Iris pigment epithelial cell (primary cell): ENCODE measurements at regions not wholly inside any gene's neighbourhood (a gene's known extent, or its start where the extent isn't known, plus 50 kb on each side); places are given as distances from the start of the nearest gene placed in this dataset.
"Not testable (repeated sequence)": the region's sequence is repeated elsewhere in the genome, so short reads cannot be mapped to it uniquely, and the experiment has no call there.

ENCODE experiments used
- DNase-seq: peaks from one replicate; pipeline ENCODE4 v3.0.0-alpha.2; 2011; ENCODE audit warnings: low read depth

DNA sequence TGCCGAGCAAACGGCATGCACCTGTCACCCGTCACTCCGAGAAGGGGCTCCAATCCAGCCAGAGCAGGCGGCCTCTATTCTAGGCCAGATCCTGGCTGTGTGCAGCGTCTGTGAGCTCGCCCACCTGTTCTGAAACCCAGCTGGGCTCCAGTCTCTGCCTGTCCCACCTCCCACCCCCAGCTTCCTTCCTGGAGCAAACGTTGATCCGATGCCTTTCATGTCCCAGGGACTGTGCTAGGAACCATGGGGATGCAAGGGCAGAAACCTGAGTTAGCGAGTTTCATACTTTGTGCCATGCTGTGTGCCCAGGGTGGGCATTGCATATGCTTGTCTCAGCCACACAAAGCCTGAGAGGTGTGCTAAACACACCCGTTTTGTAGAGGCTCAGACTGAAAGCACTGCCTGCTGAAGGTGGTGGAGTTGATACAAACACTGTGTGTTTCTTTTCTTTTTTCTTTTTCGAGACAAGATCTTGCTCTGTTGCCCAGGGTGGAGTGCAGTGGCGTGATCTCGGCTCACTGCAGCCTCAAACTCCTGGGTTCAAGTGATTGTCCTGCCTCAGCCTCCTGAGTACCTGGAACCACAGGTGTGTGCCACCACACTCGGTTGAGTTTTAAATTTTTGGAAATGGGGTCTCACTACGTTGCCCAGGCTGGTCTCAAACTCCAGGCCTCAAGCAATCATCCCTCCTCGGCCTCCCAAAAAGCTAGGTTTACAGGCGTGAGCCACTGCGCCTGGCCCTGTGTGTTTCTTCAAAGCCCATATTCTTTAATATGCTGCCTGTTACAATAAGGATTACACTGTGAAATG lies 84.1 kb upstream of the MED13L start:
- DNase-seq: no peak

DNA sequence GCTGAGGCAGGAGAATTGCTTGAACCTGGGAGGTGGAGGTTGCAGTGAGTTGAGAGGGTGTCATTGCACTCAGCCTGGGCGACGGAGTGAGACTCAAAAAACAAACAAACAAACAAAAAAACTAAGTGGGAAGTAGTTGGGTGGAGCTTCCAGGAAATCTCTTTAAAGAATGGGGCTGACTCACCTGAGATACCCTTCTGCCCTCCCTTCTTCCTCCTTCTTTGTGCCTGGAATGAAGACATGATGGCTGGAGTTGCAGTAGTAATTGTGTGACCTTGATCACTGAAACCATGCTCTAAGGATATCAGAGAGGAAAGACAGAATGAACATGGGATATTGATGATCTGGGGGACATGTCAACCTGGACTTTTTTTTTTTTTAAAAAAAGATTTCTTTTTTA lies 87.6 kb upstream of the MED13L start:
- no peak for DNase-seq

DNA sequence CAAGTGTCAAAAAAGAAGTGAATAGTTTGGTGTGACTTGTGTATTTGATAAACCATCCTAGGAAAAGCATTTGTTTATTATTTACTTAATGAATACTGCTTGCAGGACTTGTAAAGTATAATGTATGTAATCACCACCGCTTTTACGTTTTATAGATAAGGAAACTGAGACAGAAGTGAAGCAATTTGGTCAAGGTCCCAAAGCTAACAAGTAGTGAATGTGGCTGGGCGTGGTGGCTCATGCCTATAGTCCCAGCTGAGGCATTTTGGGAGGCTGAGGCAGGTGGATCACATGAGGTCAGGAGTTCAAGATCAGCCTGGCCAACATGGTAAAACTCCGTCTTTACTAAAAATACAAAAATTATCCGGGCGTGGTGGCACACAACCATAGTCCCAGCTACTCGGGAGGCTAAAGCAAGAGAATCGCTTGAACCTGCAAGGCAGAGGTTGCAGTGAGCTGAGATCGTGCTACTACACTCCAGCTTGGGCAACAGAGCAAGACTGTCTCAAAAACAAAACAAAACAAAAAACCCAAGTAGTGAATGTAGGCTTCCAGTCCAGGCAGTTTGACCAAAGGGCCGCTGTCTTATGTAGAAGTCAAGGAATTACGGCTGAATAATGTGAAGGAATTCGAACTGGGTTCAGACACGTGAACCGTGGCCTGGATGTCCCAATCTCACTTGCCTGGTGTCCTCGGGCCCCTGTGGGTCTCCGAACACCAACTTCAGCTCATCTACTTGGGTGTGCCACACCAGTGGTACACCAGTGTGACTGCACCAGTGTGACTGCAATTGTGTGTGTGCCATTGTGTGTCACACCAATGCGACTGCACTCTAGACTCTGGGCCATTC lies 88.3 kb upstream of the MED13L start:
- no peak for DNase-seq

DNA sequence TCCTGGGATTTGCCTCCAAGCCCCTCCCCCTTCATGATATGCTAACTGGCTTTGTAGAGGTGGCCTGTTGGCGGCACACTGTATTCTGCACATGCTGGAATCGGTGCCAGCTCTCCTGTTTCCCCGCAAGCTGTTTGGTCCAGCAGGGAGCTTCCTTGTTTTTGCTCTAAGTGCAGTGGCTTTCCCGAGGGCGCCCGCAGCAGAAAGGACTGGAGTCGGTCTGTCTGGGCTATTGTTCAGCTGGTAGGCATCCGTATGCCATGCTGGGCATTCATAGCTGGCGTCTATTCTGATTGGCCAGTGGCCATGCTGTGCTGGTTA lies 88.9 kb upstream of the MED13L start:
- DNase-seq: no peak

DNA sequence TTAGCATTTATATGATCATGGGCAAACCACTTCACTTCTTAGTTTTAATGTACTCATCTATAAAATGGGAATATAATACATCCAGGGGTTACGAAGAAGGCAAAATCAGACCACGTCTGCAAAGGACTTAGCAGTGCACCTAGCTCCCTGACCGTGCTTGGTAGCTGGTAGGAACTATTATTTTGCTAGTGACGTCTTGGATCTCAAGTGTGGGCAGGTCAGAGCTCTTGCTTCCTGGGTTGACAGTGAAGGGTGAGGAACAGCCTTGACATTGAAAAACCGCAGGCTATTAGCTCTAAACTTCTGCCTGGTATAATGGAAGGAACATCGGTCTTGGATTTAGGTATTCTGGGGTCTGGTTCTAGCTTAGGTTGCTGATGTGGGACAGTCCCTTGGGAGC lies 89.3 kb upstream of the MED13L start:
- DNase-seq: no peak

DNA sequence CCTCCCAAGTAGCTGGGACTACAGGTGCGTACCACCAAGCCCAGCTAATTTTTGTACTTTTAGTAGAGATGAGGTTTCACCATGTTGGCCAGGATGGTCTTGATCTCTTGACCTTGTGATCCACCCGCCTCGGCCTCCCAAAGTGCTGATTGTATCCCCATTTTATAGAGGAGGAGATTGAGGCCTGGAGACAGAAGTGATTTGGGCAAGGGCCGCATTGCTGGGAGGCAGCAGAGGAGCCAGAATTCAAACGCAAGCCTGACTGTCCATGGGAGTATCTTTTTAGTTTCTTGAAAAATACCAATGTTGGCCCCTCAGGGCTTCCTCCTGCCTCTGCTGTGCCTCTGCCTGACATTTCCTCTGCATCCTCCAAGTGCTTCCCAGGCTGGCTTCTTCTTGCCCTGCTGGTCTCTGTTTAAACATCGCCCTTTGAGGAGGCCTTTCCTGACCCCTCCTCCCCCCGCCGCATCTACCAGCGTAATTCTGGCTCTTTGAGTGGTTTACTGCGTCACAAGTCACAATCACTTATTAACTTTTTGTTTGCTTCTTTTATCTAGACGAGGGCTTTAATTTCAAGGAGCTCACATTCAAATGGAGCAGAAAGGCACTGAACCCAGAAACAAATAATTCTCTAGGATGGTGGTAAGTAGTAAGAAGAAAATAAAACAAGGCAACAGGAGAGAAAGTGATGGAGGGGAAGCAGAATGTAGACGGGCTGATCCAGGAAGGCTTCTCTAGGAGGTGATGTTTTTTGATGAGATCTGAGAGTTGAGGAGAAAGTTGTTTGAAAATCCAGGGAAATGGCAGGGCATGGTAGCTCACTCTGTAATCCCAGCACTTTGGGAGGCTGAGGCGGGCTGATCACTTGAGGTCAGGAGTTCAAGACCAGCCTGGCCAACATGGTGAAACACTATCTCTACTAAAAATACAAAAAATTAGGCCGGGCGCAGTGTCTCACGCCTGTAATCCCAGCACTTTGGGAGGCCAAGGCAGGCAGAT lies 91.0 kb upstream of the MED13L start:
- no peak for DNase-seq

DNA sequence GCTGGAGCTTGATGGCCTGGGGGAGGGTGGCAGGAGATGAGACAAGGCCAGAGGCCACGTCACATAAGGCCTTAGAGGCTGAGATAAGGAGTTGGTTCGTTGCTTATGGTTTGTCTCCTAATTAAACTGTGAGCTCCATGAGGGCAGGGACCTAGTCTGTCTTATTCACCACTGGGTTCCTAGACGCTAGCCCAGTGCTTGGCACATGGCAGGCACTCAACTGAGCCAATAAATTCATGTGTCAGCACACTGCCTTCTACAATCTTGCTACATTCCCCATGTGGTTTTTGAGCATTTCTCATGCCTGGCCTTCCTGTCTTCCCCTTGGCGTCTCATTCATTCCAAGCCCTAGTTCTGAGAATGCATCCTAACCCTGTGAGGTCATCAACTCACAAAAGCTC lies 92.5 kb upstream of the MED13L start:
- peak; percentile 88 for DNase-seq

DNA sequence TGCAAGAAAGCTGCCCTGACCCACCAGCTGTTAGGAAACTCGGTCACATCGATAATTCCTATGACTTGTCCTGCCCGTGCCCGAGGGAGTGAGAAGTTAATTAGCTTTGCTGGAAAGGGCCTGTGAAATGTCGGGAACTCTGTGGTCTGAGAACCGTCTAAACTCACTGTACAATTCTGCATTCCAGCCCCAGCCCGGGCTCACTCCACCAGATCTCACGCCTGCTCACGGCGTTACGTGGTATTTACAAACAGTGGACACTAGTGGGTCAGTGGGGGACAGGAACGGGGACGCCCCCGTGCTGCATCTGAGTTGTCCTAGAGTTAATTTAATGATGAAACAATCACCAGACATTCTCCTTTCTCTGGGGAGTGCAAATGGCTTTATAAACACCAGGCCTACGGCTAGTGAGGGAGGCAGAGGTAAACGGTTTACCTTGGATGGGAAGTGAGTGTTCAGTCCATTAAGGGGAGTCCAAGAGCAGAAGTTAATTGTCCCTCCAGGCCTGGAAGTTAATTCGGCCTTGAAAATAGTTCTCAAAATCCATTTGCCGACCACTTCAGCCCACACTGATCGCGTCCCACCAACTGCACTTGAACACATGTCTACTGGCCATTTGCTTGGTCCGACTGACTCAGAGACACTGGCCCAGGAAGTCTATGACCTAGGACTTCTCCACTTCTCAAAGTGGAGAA lies 93.5 kb upstream of the MED13L start:
- no peak for DNase-seq

DNA sequence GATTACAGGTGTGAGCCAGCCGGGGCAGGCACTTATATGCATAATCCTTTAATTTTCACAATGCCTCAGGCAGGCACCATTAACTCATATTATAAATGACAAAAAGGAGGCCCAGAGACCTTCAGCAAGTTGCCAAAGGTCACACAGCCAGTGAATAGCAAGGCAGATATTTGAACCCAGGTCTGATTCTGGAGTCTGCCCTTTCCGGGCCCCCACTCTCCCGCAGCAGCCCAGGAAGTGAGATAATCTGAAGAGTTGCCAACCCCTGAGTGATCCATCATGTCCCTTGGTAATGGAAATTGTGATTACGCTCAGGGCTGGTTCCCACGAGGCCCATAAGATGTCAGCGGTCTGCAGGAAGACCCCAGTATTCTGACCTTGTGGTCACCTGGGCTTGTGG lies 95.3 kb upstream of the MED13L start:
- DNase-seq: peak; percentile 46

DNA sequence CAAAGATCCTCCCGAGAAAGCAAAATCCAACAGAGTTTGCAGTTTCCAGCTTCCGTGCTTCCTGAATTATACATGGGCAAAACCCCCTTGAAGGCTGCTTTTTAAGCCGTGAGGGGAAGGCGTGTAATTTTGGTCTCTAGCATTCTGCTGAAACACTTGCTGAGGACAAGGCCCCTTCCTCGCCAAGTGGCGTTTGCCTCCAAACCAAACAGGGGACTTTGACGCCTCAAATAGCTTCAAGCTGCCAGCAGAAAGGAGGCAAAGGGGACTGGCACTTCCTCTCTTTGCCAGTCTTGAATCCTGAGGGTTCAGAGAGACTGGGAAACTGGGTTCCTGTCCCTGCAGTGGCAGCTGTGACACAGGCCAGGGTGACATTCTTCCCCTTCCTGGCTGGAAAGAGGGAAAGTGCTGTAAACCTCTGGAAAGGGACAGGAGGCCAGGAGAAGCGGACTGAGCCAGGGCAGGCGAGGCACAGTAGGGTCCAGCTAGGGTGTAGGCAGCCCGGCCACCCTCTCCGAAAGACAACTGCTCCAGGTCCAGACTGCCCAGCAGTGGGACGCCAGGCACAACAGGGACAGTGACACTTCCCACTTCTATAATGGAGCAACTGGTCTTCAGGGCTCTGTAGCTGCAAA lies 96.2 kb upstream of the MED13L start:
- no peak for DNase-seq

DNA sequence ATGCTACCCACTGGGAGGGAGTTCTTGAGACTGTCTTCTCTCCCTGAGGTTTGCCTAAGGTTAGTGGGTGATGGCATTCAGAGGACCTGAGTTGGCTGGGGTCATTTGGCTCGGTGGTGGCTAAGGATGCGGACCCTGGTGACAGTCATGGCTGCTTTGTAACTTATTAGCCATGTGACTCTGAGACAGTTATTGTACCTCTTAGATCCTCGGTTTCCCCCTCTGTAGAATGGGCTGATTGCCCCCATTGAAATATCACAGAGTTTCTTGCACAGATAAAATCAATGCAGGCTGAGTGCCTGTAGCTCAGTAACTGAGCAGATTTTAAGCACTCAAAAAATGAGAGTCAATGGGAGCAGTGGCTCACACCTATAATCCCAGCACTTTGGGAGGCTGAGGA lies 96.7 kb upstream of the MED13L start:
- DNase-seq: no peak

DNA sequence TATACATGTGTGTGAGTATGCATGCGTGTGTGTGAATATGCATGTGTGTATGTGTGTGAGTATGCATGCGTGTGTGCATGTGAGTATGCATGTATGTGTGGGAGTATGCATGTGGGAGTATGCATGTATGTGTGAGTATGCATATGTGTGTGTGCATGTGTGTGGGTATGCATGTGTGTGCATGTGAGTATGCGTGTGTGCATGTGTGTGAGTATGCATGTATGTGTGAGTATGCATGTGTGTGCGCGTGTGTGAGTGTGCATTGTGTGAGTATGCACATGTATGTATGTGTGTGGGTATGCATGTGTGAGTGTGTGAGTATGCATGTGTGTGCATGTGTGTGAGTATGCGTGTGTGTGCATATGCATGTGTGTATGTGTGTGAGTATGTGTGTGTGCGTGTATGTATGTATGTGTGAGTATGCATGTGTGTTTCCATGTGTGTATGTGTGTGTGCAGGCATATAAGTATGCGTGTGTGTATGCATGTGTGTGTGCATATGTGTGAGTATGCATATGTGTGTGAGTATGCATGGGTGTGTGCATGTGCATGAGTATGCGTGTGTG lies 97.9 kb upstream of the MED13L start:
- DNase-seq: no peak

DNA sequence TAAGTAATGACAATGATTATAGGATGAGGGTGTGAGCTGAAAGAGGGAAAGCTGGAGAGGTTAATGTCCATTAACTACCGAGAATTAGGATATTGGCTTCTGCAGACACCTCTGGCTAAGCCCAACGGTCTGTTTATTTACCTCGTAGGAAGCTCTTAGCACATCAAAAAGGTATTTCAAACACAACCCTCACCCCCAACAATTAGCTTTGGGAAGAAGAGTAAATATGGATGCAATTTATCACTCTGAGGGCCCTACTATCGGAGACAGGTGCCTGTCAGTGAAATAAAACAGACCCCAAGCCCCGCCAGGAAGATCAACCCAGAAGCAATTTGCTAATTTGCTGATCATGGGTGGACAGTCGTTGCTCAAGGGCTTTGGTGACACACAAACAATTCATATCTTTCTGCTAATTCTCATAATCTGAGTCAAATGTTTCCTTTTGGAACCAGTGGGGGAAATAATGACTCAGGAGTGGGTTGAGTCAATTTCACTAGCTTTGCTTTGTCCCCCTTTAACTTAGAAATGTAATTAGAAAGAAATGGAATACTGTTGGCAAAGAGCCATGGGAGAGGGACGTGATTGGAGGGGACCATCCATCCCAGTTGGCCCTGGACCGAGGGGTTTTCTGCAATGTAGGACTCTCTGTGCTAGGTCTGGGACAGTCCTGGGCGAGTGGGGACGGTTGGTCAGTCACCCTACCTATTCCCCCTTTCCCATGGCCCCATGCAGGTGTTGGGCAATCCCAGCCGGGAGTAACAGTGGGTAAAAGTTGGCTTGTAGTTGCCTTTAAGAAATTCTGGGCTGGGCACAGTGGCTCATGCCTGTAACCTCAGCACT lies 99.1 kb upstream of the MED13L start:
- DNase-seq: peak; percentile 75

DNA sequence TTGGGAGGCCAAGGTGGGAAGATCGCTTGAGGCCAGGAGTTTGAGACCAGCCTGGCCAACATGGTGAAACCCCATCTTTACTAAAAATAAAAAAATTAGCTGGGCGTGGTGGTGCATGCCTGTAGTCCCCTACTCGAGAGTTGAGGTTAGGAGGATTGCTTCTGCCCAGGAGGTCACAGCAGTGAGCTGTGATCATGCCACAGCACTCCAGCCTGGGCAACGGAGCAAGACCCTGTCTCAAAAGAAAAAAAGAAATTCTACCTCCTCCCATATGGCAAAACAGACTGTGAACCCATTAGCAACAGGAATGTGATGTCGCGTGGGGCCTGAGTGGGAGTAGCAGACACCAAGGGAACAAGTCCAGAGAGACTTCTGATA lies 99.7 kb upstream of the MED13L start:
- not testable (repeated sequence) for DNase-seq

DNA sequence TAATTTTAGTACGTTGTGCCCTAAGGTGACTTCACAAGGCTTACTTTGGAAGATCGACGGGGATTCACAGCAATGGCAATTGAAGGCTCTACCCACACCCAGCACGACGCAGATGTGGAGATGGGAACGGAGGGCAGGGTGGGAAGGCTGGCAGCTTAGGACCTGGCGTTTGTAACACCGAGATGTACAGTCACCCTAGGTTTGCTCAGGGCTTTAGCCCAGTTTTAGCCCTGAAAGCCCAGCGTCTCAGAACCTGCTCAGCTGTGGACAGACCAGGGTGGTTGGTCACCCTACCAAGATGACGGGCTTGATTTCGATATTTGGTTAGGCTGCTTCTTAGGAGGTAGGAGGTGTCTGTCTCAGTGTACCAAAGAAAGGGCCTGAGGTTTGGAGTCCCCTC lies 100.5 kb upstream of the MED13L start:
- DNase-seq: no peak

DNA sequence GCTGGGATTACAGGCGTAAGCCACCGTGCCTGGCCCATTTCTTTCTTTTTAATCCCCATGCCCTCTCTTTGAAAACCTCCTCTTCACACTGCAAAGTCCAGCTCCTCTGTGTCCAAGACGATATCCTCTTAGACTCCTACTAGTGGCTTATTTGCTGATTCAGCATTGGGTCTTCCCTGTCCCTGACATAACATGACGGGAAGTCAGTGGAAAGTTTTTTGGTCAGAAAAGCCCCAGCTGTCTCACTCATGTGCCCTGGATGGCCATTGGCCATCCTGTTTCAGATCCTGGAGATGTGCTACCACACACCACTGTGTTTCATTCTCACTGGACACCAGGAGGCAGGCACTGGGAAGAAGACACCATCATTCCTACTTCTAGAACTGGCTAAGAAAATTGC lies 102.6 kb upstream of the MED13L start:
- DNase-seq: no peak

DNA sequence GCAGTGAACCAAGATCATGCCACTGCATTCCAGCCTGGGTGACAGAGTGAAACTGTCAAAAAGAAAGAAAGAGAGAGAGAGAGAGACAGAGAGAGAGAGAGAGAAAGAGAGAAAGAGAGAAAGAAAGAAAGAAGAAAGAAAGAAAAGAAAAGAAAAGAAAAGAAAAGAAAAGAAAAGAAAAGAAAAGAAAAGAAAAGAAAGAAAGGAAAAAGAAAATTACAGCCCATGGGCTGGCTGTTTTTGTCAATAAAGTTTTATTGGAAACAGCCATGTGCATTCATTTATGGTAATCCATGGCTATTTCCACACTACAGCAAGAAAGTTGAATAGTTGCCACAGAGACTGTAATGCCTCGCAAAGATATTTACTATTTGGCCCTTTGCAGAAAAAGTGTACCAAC lies 103.2 kb upstream of the MED13L start:
- DNase-seq: not testable (repeated sequence)

DNA sequence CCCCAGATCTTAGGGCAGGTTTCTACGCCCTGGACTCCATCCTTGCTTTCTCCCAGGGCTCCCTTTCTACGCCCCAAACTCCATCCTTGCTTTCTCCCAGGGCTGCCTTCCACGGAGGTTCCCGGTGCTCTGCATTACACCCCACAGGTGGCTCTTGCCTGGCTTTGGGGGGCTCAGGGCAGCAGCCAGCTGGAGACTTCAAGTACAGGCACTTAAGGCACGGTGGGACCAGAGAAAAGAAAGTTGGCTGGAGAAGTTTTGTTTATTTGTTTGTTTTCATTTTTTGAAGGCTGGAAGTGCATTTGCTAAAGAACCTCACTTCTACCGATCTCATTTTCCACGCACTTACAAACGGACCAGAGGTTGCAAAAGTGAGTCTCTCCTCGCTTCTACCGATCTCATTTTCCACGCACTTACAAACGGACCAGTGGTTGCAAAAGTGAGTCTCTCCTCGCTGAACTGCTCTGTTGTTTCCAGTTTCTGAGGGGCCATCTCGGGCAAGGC lies 103.8 kb upstream of the MED13L start:
- DNase-seq: peak; percentile 65

DNA sequence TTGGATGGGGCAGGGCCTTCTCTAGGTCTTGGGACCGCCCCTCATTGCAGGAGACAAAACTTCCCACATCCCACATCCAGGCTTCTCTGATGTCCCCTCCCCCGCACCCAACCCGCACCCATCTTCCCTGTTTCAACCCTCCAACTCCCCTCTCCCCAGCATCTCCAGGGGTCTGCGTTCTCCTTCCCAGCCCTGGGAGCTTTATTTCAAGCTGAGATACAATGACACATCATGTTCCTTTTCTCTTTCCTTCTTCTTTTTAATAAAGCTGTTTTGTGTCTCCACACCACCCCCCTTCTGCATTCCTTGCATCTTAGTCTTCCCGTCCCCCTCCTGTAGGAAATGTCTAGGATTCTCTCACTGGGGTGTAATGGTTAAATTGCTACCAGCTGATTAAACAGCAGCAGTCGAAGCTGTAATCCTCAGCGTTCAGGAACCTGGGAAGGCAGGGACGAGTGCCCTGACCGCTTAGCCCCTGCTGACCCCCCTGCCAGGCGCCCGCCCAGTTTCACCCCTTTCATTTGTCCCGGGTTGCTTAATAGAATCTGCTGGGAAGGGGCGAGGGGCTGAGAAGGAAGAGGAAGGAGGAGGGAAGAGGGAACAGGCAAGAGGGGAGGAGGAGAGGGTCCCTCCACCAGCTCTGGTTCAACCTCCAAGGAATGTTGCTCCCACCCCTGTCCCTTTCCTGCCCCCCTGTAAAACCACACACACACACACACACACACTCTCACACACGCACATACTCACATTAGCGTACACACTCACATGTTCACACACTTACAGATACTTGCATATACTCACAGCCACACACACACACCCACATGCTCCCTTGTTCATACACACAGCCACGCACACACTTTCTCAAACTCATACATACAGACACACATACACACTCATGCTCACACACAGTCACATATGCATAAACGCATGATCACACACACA lies 104.5 kb upstream of the MED13L start:
- peak; percentile 97 for DNase-seq
